SHP77 (cell line): ENCODE measurements at regions not wholly inside any gene's neighbourhood (a gene's known extent, or its start where the extent isn't known, plus 50 kb on each side); places are given as distances from the start of the nearest gene placed in this dataset.

Source experiments
- DNase-seq, 2 experiments: peaks; one replicate each; lab custom pipeline; 2025; lab: John Stamatoyannopoulos, UW

- no peak for DNase-seq
Measured at GRCh38 chr1:117678246-117678977, 72.6 kb downstream of the TENT5C start.

GRCh38 chr1:117679299-117679698 is 73.5 kb downstream of the TENT5C start:
- no peak for DNase-seq

GRCh38 chr1:117679868-117680267 is 74.0 kb downstream of the TENT5C start:
- DNase-seq: no peak

GRCh38 chr1:117680316-117681002 is 74.6 kb downstream of the TENT5C start:
- no peak for DNase-seq

GRCh38 chr1:117681093-117681900 is 75.4 kb downstream of the TENT5C start:
- no peak for DNase-seq

- DNase-seq: no peak
Measured at GRCh38 chr1:117681901-117682250, 76.0 kb downstream of the TENT5C start.

- DNase-seq: no peak
Measured at GRCh38 chr1:117682372-117682771, 76.5 kb downstream of the TENT5C start.

GRCh38 chr1:117683571-117684285 is 77.9 kb downstream of the TENT5C start:
- no peak for DNase-seq

- DNase-seq: no peak
Measured at GRCh38 chr1:117685936-117686806, 80.3 kb downstream of the TENT5C start.

GRCh38 chr1:117686907-117687306 is 81.1 kb downstream of the TENT5C start:
- no peak for DNase-seq

- DNase-seq: no peak
Measured at GRCh38 chr1:117689997-117690625, 84.3 kb downstream of the TENT5C start.

- no peak for DNase-seq
Measured at GRCh38 chr1:117691942-117692341, 86.1 kb downstream of the TENT5C start.

GRCh38 chr1:117694543-117694942 is 88.7 kb downstream of the TENT5C start:
- DNase-seq: no peak

- DNase-seq: no peak
Measured at GRCh38 chr1:117695796-117696490, 90.1 kb downstream of the TENT5C start.

GRCh38 chr1:117696561-117696960 is 90.7 kb downstream of the TENT5C start:
- DNase-seq: no peak

- no peak for DNase-seq
Measured at GRCh38 chr1:117697220-117697781, 91.5 kb downstream of the TENT5C start.

GRCh38 chr1:117698398-117699160 is 92.7 kb downstream of the TENT5C start:
- DNase-seq: no peak

- DNase-seq: no peak
Measured at GRCh38 chr1:117699953-117700352, 94.1 kb downstream of the TENT5C start.

- no peak for DNase-seq
Measured at GRCh38 chr1:117702654-117703053, 96.8 kb downstream of the TENT5C start.
